Upper lobe of right lung (tissue), 1 donor: ENCODE measurements at regions not wholly inside any gene's neighbourhood (a gene's known extent, or its start where the extent isn't known, plus 50 kb on each side); places are given as distances from the start of the nearest gene placed in this dataset.

Experiments used
- ATAC-seq: fragments of 200-7000 bp; cut with Tn5 transposase; one replicate; pipeline ENCODE4 v1.9.1; 2020; ENCODE audit warnings: mild to moderate bottlenecking, moderate library complexity
- DNase-seq: peaks from one replicate; pipeline ENCODE4 v3.0.0-alpha.2; 2020
- H3K27ac ChIP-seq: fragments of 200-600 bp; one replicate; pipeline ENCODE4 v1.8.0; 2022
- H3K27me3 ChIP-seq: fragments of 200-600 bp; one replicate; pipeline ENCODE4 v1.8.0; 2022; ENCODE audit warnings: mild to moderate bottlenecking
- H3K36me3 ChIP-seq: fragments of 200-600 bp; one replicate; pipeline ENCODE4 v1.8.0; 2022
- H3K4me1 ChIP-seq: fragments of 200-600 bp; one replicate; pipeline ENCODE4 v1.8.0; 2022
- H3K4me3 ChIP-seq: fragments of 200-600 bp; one replicate; pipeline ENCODE4 v1.8.0; 2022; ENCODE audit warnings: mild to moderate bottlenecking
- H3K9me3 ChIP-seq: fragments of 200-600 bp; one replicate; pipeline ENCODE4 v1.8.0; 2022
- intact Hi-C: fragments of 100-400 bp; cut with DNase I; formaldehyde crosslinking; loops from one replicate; pipeline ENCODE4 v1.11.0; 2022
- TF ChIP-seq, protein P1 (sequence below): fragments of 200-600 bp; IDR thresholded peaks from one replicate; pipeline ENCODE4 v1.8.0; 2022; ENCODE audit warnings: antibody characterized with exemption
- donor health status: DM: no; HTN: yes; CAD: no; lungs with severe emphysema.

DNA sequence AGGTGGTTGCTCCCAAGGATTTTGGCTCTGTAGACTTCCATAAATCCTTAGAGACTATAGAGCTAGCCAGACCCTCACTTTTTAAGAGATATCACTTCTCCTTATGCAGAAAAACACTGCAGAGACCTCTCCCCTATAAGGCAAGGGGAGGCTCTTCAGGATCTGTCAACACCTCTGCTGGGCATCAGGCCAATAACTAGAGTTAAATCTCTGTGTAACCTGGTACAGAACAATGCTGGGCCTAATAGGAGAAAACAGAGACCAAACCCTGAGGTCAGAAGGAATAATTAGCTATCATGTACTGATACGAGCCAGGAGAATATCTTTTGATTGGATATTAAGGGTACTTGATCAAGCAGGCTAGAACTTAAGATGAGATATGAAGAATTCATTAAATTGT, 358.5 kb downstream of the TBC1D4 start:
- H3K27ac ChIP-seq: no peak overlapping the region
- intact Hi-C loops: no loop called here

DNA sequence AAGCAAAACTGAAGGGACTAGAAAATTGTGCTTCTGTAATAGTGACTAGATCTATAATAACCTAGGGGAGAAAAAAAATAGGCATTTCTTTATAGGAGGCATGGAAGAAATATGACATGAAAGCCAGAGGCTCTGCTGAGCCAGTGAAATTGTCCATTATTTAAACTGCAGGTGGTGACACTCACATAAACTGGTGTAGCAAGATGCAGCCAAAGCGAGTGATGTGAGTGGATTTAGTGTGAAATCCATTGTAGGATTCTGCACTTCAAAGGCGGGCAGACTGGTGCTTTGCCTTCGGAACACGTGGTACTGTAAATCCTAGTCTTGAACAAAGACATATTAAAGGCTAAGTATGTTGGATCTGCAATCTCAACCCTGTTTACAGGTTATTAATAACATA, 361.9 kb downstream of the TBC1D4 start:
- DNase-seq (no peak), ATAC-seq (no peak)
- Histone ChIP-seq H3K36me3 (no peaks in the 10 kb centered on the region), H3K27ac (no peak overlapping the region), H3K4me3 (no peak overlapping the region), H3K9me3 (no peaks in the 10 kb centered on the region), H3K4me1 (no peaks in the 10 kb centered on the region), H3K27me3 (no peaks in the 10 kb centered on the region)
- intact Hi-C loops: no loop called here
- TF ChIP-seq, protein P1, sequence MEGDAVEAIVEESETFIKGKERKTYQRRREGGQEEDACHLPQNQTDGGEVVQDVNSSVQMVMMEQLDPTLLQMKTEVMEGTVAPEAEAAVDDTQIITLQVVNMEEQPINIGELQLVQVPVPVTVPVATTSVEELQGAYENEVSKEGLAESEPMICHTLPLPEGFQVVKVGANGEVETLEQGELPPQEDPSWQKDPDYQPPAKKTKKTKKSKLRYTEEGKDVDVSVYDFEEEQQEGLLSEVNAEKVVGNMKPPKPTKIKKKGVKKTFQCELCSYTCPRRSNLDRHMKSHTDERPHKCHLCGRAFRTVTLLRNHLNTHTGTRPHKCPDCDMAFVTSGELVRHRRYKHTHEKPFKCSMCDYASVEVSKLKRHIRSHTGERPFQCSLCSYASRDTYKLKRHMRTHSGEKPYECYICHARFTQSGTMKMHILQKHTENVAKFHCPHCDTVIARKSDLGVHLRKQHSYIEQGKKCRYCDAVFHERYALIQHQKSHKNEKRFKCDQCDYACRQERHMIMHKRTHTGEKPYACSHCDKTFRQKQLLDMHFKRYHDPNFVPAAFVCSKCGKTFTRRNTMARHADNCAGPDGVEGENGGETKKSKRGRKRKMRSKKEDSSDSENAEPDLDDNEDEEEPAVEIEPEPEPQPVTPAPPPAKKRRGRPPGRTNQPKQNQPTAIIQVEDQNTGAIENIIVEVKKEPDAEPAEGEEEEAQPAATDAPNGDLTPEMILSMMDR: no peak

More for the DNA sequence above, 358.5 kb downstream of the TBC1D4 start:
- no peaks in the 10 kb centered on the region for H3K9me3 ChIP-seq
- DNase-seq (no peak), ATAC-seq (no peak)
- H3K4me1 ChIP-seq: no peaks in the 10 kb centered on the region
- no peak overlapping the region for H3K4me3 ChIP-seq
- H3K27me3 ChIP-seq: no peaks in the 10 kb centered on the region
- H3K36me3 ChIP-seq: no peaks in the 10 kb centered on the region
- TF ChIP-seq, protein P1: no peak

DNA sequence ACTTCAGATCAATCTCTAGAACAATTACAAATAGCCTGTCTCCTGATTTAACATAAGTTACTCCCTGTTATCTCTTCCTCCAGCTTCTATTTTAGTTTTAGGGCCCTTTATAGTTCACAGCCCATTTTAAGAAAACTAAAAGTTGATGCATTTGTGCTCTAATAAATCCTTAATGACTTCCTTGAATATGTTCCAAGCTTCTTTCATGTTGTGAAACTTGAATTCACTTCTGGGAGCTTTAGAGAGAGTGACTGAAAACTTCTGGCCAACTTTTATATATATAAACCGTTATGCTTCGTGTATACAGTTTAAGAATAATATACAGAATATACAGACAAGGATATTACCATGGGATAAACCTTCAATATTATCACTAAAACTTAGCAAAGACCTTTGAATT, 366.8 kb downstream of the TBC1D4 start:
- TF ChIP-seq, protein P1: no peak
- Histone ChIP-seq H3K27ac (no peak overlapping the region), H3K36me3 (no peaks in the 10 kb centered on the region), H3K27me3 (no peaks in the 10 kb centered on the region), H3K9me3 (no peaks in the 10 kb centered on the region), H3K4me3 (no peak overlapping the region), H3K4me1 (no peaks in the 10 kb centered on the region)
- DNase-seq (no peak), ATAC-seq (no peak)
- intact Hi-C loops: no loop called here

DNA sequence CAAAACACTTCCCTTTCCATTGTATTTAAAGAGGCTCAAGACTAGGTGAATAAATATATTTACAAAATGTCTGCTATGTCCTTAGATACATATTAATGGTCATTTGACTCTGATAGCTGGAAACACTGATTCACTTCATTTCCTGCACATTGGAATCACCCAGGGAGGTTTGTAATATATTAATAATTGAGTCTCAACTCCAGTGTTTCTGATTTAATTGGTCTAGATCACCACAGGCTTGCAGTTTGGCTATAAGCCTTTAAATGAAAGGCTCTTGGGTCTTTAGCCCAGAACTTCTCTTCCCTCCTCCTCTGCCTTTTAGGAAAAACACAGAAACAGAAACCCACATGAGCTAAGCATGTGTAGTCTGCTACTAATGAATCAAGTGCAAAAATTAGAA, 378.0 kb downstream of the TBC1D4 start:
- intact Hi-C loops: no loop called here
- H3K27ac ChIP-seq: no peak overlapping the region
- no peaks in the 10 kb centered on the region for H3K27me3 ChIP-seq
- no peaks in the 10 kb centered on the region for H3K36me3 ChIP-seq
- DNase-seq (no peak), ATAC-seq (no peak)
- H3K4me1 ChIP-seq: no peaks in the 10 kb centered on the region
- TF ChIP-seq, protein P1: no peak
- H3K9me3 ChIP-seq: no peaks in the 10 kb centered on the region
- H3K4me3 ChIP-seq: no peak overlapping the region

GRCh38 chr13:75102001-75102716, 379.8 kb downstream of the TBC1D4 start:
- ATAC-seq (no peak), DNase-seq (no peak)
- no peak overlapping the region for H3K27ac ChIP-seq
- no peaks in the 10 kb centered on the region for H3K36me3 ChIP-seq
- intact Hi-C loops: no loop called here
- H3K9me3 ChIP-seq: no peaks in the 10 kb centered on the region
- H3K27me3 ChIP-seq: no peaks in the 10 kb centered on the region
- TF ChIP-seq, protein P1: no peak
- H3K4me3 ChIP-seq: no peak overlapping the region
- no peaks in the 10 kb centered on the region for H3K4me1 ChIP-seq

GRCh38 chr13:75101348-75101747, 380.6 kb downstream of the TBC1D4 start:
- intact Hi-C loops: no loop called here
- no peak overlapping the region for H3K4me3 ChIP-seq
- no peaks in the 10 kb centered on the region for H3K9me3 ChIP-seq
- no peaks in the 10 kb centered on the region for H3K27me3 ChIP-seq
- H3K4me1 ChIP-seq: no peaks in the 10 kb centered on the region
- no peaks in the 10 kb centered on the region for H3K36me3 ChIP-seq
- no peak overlapping the region for H3K27ac ChIP-seq
- no peak for DNase-seq
- no peak for ATAC-seq
- TF ChIP-seq, protein P1: no peak
